ENCODE measurements at regions not wholly inside any gene's neighbourhood (a gene's known extent, or its start where the extent isn't known, plus 50 kb on each side); places are given as distances from the start of the nearest gene placed in this dataset.

- DNase-seq, result no peak
Observed at GRCh38 chr3:80564391-80564790, 796.6 kb upstream of the ROBO1 start.

- DNase-seq, result no peak
Observed at GRCh38 chr3:80559701-80560100, 791.9 kb upstream of the ROBO1 start.

GRCh38 chr3:80556763-80557162 is 789.0 kb upstream of the ROBO1 start:
- DNase-seq, result no peak

GRCh38 chr3:80554304-80554703 is 786.5 kb upstream of the ROBO1 start:
- no peak for DNase-seq

- DNase-seq, result no peak
Observed at GRCh38 chr3:80553211-80553610, 785.4 kb upstream of the ROBO1 start.

GRCh38 chr3:80550174-80550573 is 782.4 kb upstream of the ROBO1 start:
- DNase-seq, result no peak

GRCh38 chr3:80549173-80549572 is 781.4 kb upstream of the ROBO1 start:
- no peak for DNase-seq

- DNase-seq, result no peak
Observed at GRCh38 chr3:80543154-80543553, 775.4 kb upstream of the ROBO1 start.

- no peak for DNase-seq
Observed at GRCh38 chr3:80542456-80542855, 774.7 kb upstream of the ROBO1 start.

- DNase-seq, result no peak
Observed at GRCh38 chr3:80537680-80538079, 769.9 kb upstream of the ROBO1 start.

- DNase-seq, result no peak
Observed at GRCh38 chr3:80535286-80535685, 767.5 kb upstream of the ROBO1 start.

GRCh38 chr3:80533553-80533952 is 765.8 kb upstream of the ROBO1 start:
- DNase-seq, result no peak

- DNase-seq, result no peak
Observed at GRCh38 chr3:80526153-80526552, 758.4 kb upstream of the ROBO1 start.

- DNase-seq, result no peak
Observed at GRCh38 chr3:80521081-80521480, 753.3 kb upstream of the ROBO1 start.

GRCh38 chr3:80519436-80519835 is 751.6 kb upstream of the ROBO1 start:
- no peak for DNase-seq

- DNase-seq, result no peak
Observed at GRCh38 chr3:80496452-80496851, 728.7 kb upstream of the ROBO1 start.

- DNase-seq, result no peak
Observed at GRCh38 chr3:80492162-80492561, 724.4 kb upstream of the ROBO1 start.

GRCh38 chr3:80472961-80473360 is 705.2 kb upstream of the ROBO1 start:
- DNase-seq, result no peak

- DNase-seq, result no peak
Observed at GRCh38 chr3:80472459-80472858, 704.7 kb upstream of the ROBO1 start.

GRCh38 chr3:80470433-80470832 is 702.6 kb upstream of the ROBO1 start:
- no peak for DNase-seq

GRCh38 chr3:80465746-80466145 is 697.9 kb upstream of the ROBO1 start:
- DNase-seq, result no peak

- DNase-seq, result no peak
Observed at GRCh38 chr3:80451393-80451792, 683.6 kb upstream of the ROBO1 start.

GRCh38 chr3:80445641-80446040 is 677.8 kb upstream of the ROBO1 start:
- DNase-seq, result no peak

GRCh38 chr3:80445053-80445452 is 677.3 kb upstream of the ROBO1 start:
- no peak for DNase-seq

GRCh38 chr3:80439490-80439889 is 671.7 kb upstream of the ROBO1 start:
- DNase-seq, result no peak

GRCh38 chr3:80434366-80434765 is 666.6 kb upstream of the ROBO1 start:
- DNase-seq, result no peak

Measured in activated gamma-delta T cell (primary cell).